ENCODE measurements at regions not wholly inside any gene's neighbourhood (a gene's known extent, or its start where the extent isn't known, plus 50 kb on each side); places are given as distances from the start of the nearest gene placed in this dataset.

- TF ChIP-seq CTCF (IDR thresholded peaks at IDR 0.05) (no peak), POLR2A (IDR thresholded peaks at IDR 0.05) (no peak)
These were observed 217.8 kb downstream of the ANKRD60 start for GRCh38 chr20:58010666-58011065.
